Spleen (tissue), 11 donors: ENCODE measurements at regions not wholly inside any gene's neighbourhood (a gene's known extent, or its start where the extent isn't known, plus 50 kb on each side); places are given as distances from the start of the nearest gene placed in this dataset.
"Not testable (repeated sequence)": the region's sequence is repeated elsewhere in the genome, so short reads cannot be mapped to it uniquely, and the experiment has no call there.

Experiments used
- DNase-seq: peaks from one replicate; pipeline ENCODE4 v3.0.0-alpha.2; 2020
- H3K27ac ChIP-seq, 8 donors: fragments of 200-600 bp; sonication (generic) in 7 of 8; 1 replicate in 4 of 8; 2 replicates in 4 of 8; pipeline versions ENCODE4 v1.5.0 to v1.8.0; 2016 to 2021; ENCODE audit warnings: inconsistent platforms in 4 of 8, mild to moderate bottlenecking in 4 of 8, moderate library complexity in 1 of 8
- H3K27me3 ChIP-seq, 7 donors: fragments of 200-600 bp; sonication (generic) in 6 of 7; replicated peaks in 1 of 7; 1 replicate in 4 of 7; 2 replicates in 3 of 7; pipeline versions ENCODE4 v1.5.0 to v1.8.0; 2016 to 2021; ENCODE audit warnings: inconsistent platforms in 3 of 7, mild to moderate bottlenecking in 1 of 7
- H3K36me3 ChIP-seq, 6 donors: fragments of 200-600 bp; sonication (generic) in 5 of 6; 1 replicate in 4 of 6; 2 replicates in 2 of 6; pipeline versions ENCODE4 v1.5.0 to v1.8.0; 2016 to 2021; ENCODE audit warnings: inconsistent platforms in 2 of 6
- H3K4me1 ChIP-seq, 6 donors: fragments of 200-600 bp; sonication (generic) in 5 of 6; 1 replicate in 3 of 6; 2 replicates in 3 of 6; pipeline versions ENCODE4 v1.5.0 to v1.8.0; 2016 to 2021; ENCODE audit warnings: inconsistent platforms in 3 of 6
- H3K4me3 ChIP-seq, 8 donors: fragments of 200-600 bp; sonication (generic) in 7 of 8; 1 replicate in 4 of 8; 2 replicates in 4 of 8; pipeline versions ENCODE4 v1.5.0 to v1.8.0; 2016 to 2021; ENCODE audit warnings: inconsistent platforms in 4 of 8, mild to moderate bottlenecking in 4 of 8, moderate library complexity in 2 of 8
- H3K9me3 ChIP-seq, 8 donors: fragments of 200-600 bp; sonication (generic) in 7 of 8; 1 replicate in 4 of 8; 2 replicates in 4 of 8; pipeline versions ENCODE4 v1.5.0 to v1.8.0; 2016 to 2021; ENCODE audit warnings: inconsistent platforms in 4 of 8
- CTCF ChIP-seq, 11 experiments: fragments of 200-600 bp in 7 of 11; fragments of 450-650 bp in 4 of 11; sonication (generic) in 4 of 11; IDR thresholded peaks in 8 of 11; conservative IDR thresholded peaks in 3 of 11; 1 replicate in 7 of 11; 2 replicates in 4 of 11; pipeline versions ENCODE4 v1.4.0 to v1.8.0; 2016 to 2021; ENCODE audit warnings: antibody characterized with exemption in 11 of 11, inconsistent platforms in 4 of 11, mild to moderate bottlenecking in 1 of 11
- POLR2A ChIP-seq, 3 donors: fragments of 450-650 bp; IDR thresholded peaks; one replicate each; pipeline ENCODE4 v1.5.1; 2017; ENCODE audit warnings: antibody characterized with exemption in 3 of 3, mild to moderate bottlenecking in 1 of 3
- POLR2AphosphoS5 ChIP-seq, 3 donors: sonication (generic); formaldehyde crosslinking; IDR thresholded peaks; one replicate each; pipeline ENCODE4 v1.5.1; 2017; ENCODE audit warnings: antibody characterized with exemption in 3 of 3
- WGBS, 5 donors: extraction: QIAGEN DNeasy Blood & Tissue Kit in 3 of 5; methylation state at CpG; one replicate each; pipeline versions ENCODE4 v1.1.5 to v1.1.7; 2013 to 2018; 5-methylcytosine and 5-hydroxymethylcytosine counted together
- intact Hi-C: fragments of 100-400 bp; cut with DNase I; formaldehyde crosslinking; loops from one replicate; pipeline ENCODE4 v1.15.0; 2023; ENCODE audit warnings: low total_unique reads
- donor health status: healthy with polysubstance abuse.
- donor health status: DM: no; HTN: no; CAD: no; lungs with moderate emphysema.
- donor health status: DM: no; HTN: no; CAD: no.
- donor health status: Bipolar disorder and iron deficiency.
- donor health status: healthy.
- donor health status: DM: no; HTN: no; CAD: no.
- donor health status: DM: yes; HTN: yes; CAD: no.

- H3K27me3 ChIP-seq = peaks cover 0 to 5% (median 0%) of the 10 kb centered on the region in 7 donors
- H3K4me1 ChIP-seq = peaks cover 14 to 58% (median 36%) of the 10 kb centered on the region in 6 donors
- no peak overlapping the region for H3K27ac ChIP-seq
- no peak for DNase-seq
- WGBS, 5 donors = 87 to 91% (median 90%) methylated on average over 6 of the region's 6 CpGs
- no peaks in the 10 kb centered on the region for H3K9me3 ChIP-seq
- intact Hi-C loops = no loop called here
- no peak overlapping the region for H3K4me3 ChIP-seq
- no peak for TF ChIP-seq CTCF (IDR thresholded peaks at IDR 0.05 in 8 of 11, conservative IDR thresholded peaks at IDR 0.05 in 3 of 11)
- no peak for TF ChIP-seq POLR2A (IDR thresholded peaks at IDR 0.05)
- no peak for TF ChIP-seq POLR2AphosphoS5 (IDR thresholded peaks at IDR 0.05)
- H3K36me3 ChIP-seq = no peaks in the 10 kb centered on the region
These were observed 377.8 kb upstream of the PROK2 start for GRCh38 chr3:72162649-72163184.

- H3K27ac ChIP-seq = no peak overlapping the region
- TF ChIP-seq POLR2A (IDR thresholded peaks at IDR 0.05) (no peak), POLR2AphosphoS5 (IDR thresholded peaks at IDR 0.05) (no peak), CTCF (IDR thresholded peaks at IDR 0.05 in 8 of 11, conservative IDR thresholded peaks at IDR 0.05 in 3 of 11) (no peak)
- 60 to 72% (median 64%) methylated on average over 13 of the region's 13 CpGs for WGBS, 5 donors
- H3K4me3 ChIP-seq = no peak overlapping the region
- DNase-seq = no peak
- peaks cover 0 to 5% (median 0%) of the 10 kb centered on the region in 7 donors for H3K27me3 ChIP-seq
- intact Hi-C loops = no loop called here
- H3K36me3 ChIP-seq = no peaks in the 10 kb centered on the region
- H3K4me1 ChIP-seq = peaks cover 14 to 64% (median 36%) of the 10 kb centered on the region in 6 donors
- no peaks in the 10 kb centered on the region for H3K9me3 ChIP-seq
These were observed 377.1 kb upstream of the PROK2 start for GRCh38 chr3:72161881-72162595.

GRCh38 chr3:72161285-72161684 lies 376.3 kb upstream of the PROK2 start:
- H3K4me3 ChIP-seq, DNase-seq, H3K36me3 ChIP-seq, H3K9me3 ChIP-seq, H3K27ac ChIP-seq, H3K27me3 ChIP-seq, intact Hi-C loops: not testable (repeated sequence)
- H3K4me1 ChIP-seq = peaks cover 14 to 64% (median 36%) of the 10 kb centered on the region in 6 donors
- 98 to 100% (median 99%) methylated on average over 3 of the region's 3 CpGs for WGBS, 5 donors

GRCh38 chr3:72160351-72160750 lies 375.4 kb upstream of the PROK2 start:
- no peaks in the 10 kb centered on the region for H3K36me3 ChIP-seq
- no peak overlapping the region for H3K27ac ChIP-seq
- no peaks in the 10 kb centered on the region for H3K9me3 ChIP-seq
- intact Hi-C loops = no loop called here
- H3K4me3 ChIP-seq = no peak overlapping the region
- no peak for DNase-seq
- TF ChIP-seq POLR2AphosphoS5 (IDR thresholded peaks at IDR 0.05) (no peak), CTCF (IDR thresholded peaks at IDR 0.05 in 8 of 11, conservative IDR thresholded peaks at IDR 0.05 in 3 of 11) (no peak), POLR2A (IDR thresholded peaks at IDR 0.05) (no peak)
- H3K4me1 ChIP-seq = peaks cover 14 to 56% (median 34%) of the 10 kb centered on the region in 6 donors
- WGBS, 5 donors = 86 to 95% (median 88%) methylated on average over 5 of the region's 5 CpGs
- H3K27me3 ChIP-seq = peaks cover 0 to 5% (median 0%) of the 10 kb centered on the region in 7 donors
